Calu3 (cell line): ENCODE measurements at regions not wholly inside any gene's neighbourhood (a gene's known extent, or its start where the extent isn't known, plus 50 kb on each side); places are given as distances from the start of the nearest gene placed in this dataset.
"Not testable (repeated sequence)": the region's sequence is repeated elsewhere in the genome, so short reads cannot be mapped to it uniquely, and the experiment has no call there.

Experiments used
- BruUV-seq: library from RNA; stranded (reverse); fragments of 400-500 nt; replicated peaks from 2 replicates; lab custom pipeline; 2021; lab: Mats Ljungman, UMichigan
- CTCF ChIA-PET: fragments of 300-600 bp; sonication (Branson Sonifier 250); formaldehyde crosslinking; loops from one replicate; lab custom pipeline; 2022; ENCODE audit warnings: antibody characterized with exemption; lab: Charles Lee
- DNase-seq: peaks from one replicate; pipeline ENCODE4 v3.0.0; 2022
- H3K27ac Mint-ChIP-seq: one replicate; pipeline ENCODE4 v1.8.0; 2022; ENCODE audit warnings: mixed read lengths; ENCODE audit not compliant: unreplicated experiment
- H3K27me3 Mint-ChIP-seq: one replicate; pipeline ENCODE4 v1.8.0; 2022; ENCODE audit warnings: mixed read lengths; ENCODE audit not compliant: unreplicated experiment
- H3K36me3 Mint-ChIP-seq: one replicate; pipeline ENCODE4 v1.8.0; 2022; ENCODE audit warnings: mild to moderate bottlenecking, moderate library complexity, mixed read lengths; ENCODE audit not compliant: insufficient read depth, unreplicated experiment
- H3K4me1 Mint-ChIP-seq: one replicate; pipeline ENCODE4 v1.8.0; 2022; ENCODE audit warnings: mild to moderate bottlenecking, low read depth, mixed read lengths; ENCODE audit not compliant: unreplicated experiment
- H3K4me3 Mint-ChIP-seq: one replicate; pipeline ENCODE4 v1.8.0; 2022; ENCODE audit warnings: mild to moderate bottlenecking, low read depth, moderate library complexity, mixed read lengths; ENCODE audit not compliant: unreplicated experiment
- H3K9me3 Mint-ChIP-seq: one replicate; pipeline ENCODE4 v1.8.0; 2022; ENCODE audit warnings: low read depth, mixed read lengths; ENCODE audit not compliant: unreplicated experiment
- intact Hi-C: fragments of 100-400 bp; cut with micrococcal nuclease; formaldehyde crosslinking; loops from one replicate; pipeline ENCODE4 v1.10.0; 2022; ENCODE audit not compliant: unreplicated experiment
- TF ChIP-seq, protein P1 (sequence below): fragments of 200-600 bp; IDR thresholded peaks from one replicate; pipeline ENCODE4 v1.8.0; 2022; ENCODE audit warnings: antibody characterized with exemption; ENCODE audit not compliant: unreplicated experiment

DNA sequence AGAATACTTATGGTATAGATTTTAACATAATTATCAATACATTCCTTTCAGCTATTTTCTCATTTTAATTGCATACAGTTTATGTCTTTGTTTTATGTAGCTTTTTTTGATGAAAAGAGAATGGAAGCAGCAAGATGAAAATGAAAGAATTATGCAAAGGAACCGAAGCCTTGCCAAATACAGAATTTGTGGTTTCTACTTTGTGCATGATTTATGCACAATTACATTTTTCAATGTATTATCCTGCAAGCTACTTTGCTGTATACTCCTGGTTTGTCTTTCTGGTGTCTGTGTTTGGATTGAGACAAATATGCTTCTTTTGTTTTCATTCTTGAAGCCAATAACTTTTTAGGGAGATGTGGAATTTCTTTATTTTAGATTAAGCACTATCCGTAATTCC lies 1642.6 kb upstream of the CELF4 start:
- H3K4me3 Mint-ChIP-seq: no peak overlapping the region
- no TSS peak for BruUV-seq
- H3K9me3 Mint-ChIP-seq: peaks cover 5% of the 10 kb centered on the region
- H3K27me3 Mint-ChIP-seq: no peaks in the 10 kb centered on the region
- TF ChIP-seq, protein P1, sequence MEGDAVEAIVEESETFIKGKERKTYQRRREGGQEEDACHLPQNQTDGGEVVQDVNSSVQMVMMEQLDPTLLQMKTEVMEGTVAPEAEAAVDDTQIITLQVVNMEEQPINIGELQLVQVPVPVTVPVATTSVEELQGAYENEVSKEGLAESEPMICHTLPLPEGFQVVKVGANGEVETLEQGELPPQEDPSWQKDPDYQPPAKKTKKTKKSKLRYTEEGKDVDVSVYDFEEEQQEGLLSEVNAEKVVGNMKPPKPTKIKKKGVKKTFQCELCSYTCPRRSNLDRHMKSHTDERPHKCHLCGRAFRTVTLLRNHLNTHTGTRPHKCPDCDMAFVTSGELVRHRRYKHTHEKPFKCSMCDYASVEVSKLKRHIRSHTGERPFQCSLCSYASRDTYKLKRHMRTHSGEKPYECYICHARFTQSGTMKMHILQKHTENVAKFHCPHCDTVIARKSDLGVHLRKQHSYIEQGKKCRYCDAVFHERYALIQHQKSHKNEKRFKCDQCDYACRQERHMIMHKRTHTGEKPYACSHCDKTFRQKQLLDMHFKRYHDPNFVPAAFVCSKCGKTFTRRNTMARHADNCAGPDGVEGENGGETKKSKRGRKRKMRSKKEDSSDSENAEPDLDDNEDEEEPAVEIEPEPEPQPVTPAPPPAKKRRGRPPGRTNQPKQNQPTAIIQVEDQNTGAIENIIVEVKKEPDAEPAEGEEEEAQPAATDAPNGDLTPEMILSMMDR: no peak
- DNase-seq: no peak
- intact Hi-C loops: no loop called here
- CTCF ChIA-PET: no interaction called here
- H3K27ac Mint-ChIP-seq: no peak overlapping the region
- H3K4me1 Mint-ChIP-seq: peaks cover 15% of the 10 kb centered on the region
- H3K36me3 Mint-ChIP-seq: no peaks in the 10 kb centered on the region

DNA sequence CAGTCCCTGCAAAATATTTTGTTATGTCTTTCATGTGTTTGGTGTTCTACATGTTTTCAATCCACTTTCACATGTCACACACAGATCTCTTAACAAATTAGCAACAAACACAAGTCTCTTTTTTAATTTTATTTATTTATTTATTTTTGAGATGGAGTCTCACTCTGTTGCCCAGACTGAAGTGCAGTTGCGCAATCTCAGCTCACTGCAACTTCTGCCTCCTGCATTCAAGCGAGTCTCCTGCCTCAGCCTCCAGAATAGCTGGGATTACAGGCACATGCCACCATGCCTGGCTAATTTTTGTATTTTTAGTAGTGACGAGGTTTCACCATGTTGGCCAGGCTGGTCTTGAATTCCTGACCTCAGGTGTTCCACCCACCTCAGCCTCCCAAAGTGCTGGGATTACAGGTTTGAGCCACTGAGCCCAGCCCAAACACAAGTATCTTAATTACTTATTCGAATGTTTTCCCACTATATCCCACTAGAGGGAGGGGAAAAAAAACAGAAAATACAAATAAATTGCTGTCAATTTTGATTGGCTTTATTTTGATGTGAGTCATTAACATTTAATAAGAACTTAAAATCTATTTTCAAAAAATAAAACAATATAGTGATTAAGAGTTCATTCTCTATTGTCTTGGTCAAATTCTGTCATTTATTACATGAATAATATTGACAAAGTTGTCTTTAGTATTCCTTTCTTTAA lies 1641.0 kb upstream of the CELF4 start:
- DNase-seq, BruUV-seq, H3K9me3 Mint-ChIP-seq, CTCF ChIA-PET, H3K36me3 Mint-ChIP-seq, H3K4me3 Mint-ChIP-seq, H3K27ac Mint-ChIP-seq, intact Hi-C loops, H3K27me3 Mint-ChIP-seq: not testable (repeated sequence)
- H3K4me1 Mint-ChIP-seq: peaks cover 15% of the 10 kb centered on the region

DNA sequence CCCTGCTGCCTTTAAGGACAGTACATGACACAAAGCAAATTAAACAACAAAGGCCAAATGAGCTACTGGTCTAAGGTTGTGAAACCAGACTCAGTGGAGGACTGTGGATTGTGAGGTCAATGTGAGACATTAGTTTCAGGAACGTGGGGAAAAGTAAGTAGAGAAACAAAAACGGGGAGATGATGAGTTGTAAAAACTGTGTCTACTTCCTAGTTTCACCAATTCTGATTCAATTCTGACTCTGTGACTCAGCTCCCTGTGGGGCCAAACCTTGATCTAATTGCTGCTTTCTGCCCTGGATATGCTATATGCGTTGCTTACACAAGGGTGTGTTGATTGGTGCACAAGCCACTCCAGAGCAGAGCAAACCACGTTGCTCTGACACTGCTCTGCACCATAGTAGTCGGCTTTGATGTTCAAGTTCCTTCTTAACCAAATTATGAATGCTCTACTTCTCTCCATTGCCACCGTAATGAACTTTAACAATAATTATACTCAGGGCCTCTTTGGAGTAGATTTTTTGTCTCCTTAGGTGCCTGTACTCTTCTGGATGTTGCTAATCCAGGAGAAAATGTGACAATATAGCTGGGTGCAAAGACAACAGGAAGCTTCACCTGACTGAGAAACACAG lies 1640.1 kb upstream of the CELF4 start:
- H3K36me3 Mint-ChIP-seq: no peaks in the 10 kb centered on the region
- H3K9me3 Mint-ChIP-seq: peaks cover 2% of the 10 kb centered on the region
- TF ChIP-seq, protein P1: no peak
- CTCF ChIA-PET: no interaction called here
- intact Hi-C loops: no loop called here
- no peak for DNase-seq
- H3K4me1 Mint-ChIP-seq: peaks cover 15% of the 10 kb centered on the region
- H3K4me3 Mint-ChIP-seq: no peak overlapping the region
- no TSS peak for BruUV-seq
- no peaks in the 10 kb centered on the region for H3K27me3 Mint-ChIP-seq
- no peak overlapping the region for H3K27ac Mint-ChIP-seq

DNA sequence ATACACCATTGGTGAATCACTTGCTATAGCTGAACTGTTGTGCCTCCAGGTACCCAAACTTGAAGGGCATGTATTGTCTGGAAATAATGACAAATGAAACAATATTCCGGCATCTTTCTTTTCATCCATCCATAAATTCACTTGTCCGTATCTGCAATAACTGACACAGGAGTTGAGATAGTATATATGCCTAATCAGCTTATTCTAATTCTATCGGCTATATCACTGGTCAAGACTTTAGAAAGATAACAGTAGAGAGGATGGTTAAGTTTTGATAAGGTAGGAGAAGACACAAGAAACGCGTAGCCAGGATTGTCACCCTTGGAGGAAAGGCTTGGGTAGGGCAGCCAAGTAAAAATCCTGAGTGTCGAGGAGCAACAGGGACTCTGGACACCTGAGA lies 1634.6 kb upstream of the CELF4 start:
- Mint-ChIP-seq H3K36me3 (no peaks in the 10 kb centered on the region), H3K27me3 (no peaks in the 10 kb centered on the region), H3K4me1 (peaks cover 19% of the 10 kb centered on the region), H3K4me3 (no peak overlapping the region), H3K27ac (no peak overlapping the region), H3K9me3 (no peaks in the 10 kb centered on the region)
- intact Hi-C loops: no loop called here
- no peak for DNase-seq
- BruUV-seq: no TSS peak
- TF ChIP-seq, protein P1: no peak
- CTCF ChIA-PET: no interaction called here
